Activated naive CD8-positive, alpha-beta T cell treated with anti-CD3 and anti-CD28 coated beads for 36 hours (primary cell): ENCODE measurements at regions not wholly inside any gene's neighbourhood (a gene's known extent, or its start where the extent isn't known, plus 50 kb on each side); places are given as distances from the start of the nearest gene placed in this dataset.

ENCODE experiments used
- DNase-seq: peaks from one replicate; pipeline ENCODE4 v3.0.0; 2021
- H3K27ac Mint-ChIP-seq: one replicate; pipeline ENCODE4 v1.8.0; 2022; ENCODE audit warnings: mild to moderate bottlenecking, moderate library complexity, mixed read lengths
- H3K27me3 Mint-ChIP-seq: one replicate; pipeline ENCODE4 v1.8.0; 2022; ENCODE audit warnings: mild to moderate bottlenecking, mixed read lengths
- H3K36me3 Mint-ChIP-seq: one replicate; pipeline ENCODE4 v1.8.0; 2021; ENCODE audit warnings: mild to moderate bottlenecking, mixed read lengths
- H3K4me1 Mint-ChIP-seq: one replicate; pipeline ENCODE4 v1.8.0; 2021; ENCODE audit warnings: mixed read lengths
- H3K4me3 Mint-ChIP-seq: one replicate; pipeline ENCODE4 v1.8.0; 2022; ENCODE audit warnings: mild to moderate bottlenecking, moderate library complexity, mixed read lengths
- H3K9me3 Mint-ChIP-seq: one replicate; pipeline ENCODE4 v1.8.0; 2022; ENCODE audit warnings: mixed read lengths

DNA sequence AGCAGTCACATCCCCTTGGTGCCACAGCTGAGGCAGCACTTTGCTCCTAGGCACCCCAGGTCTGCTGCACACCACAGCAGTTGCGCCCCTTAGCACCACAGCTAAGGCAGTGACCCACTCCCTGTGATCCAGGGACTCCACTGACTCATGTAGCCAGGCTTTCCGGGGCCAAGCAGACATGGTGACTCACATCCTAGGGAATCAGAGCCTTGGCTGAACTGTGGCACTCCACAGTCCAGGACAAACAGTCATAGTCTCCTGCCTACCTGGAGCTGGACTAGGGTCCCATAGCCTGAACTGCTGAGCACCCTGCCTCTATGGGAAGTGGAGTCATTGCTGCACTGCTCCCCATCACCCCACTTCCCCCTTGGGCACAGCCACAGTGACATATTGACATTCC is 338.7 kb downstream of the NPR3 start:
- no peak for DNase-seq
- no peaks in the 10 kb centered on the region for H3K4me1 Mint-ChIP-seq
- no peaks in the 10 kb centered on the region for H3K36me3 Mint-ChIP-seq
- no peak overlapping the region for H3K27ac Mint-ChIP-seq
- H3K27me3 Mint-ChIP-seq: no peaks in the 10 kb centered on the region
- no peak overlapping the region for H3K4me3 Mint-ChIP-seq
- peaks cover 14% of the 10 kb centered on the region for H3K9me3 Mint-ChIP-seq

DNA sequence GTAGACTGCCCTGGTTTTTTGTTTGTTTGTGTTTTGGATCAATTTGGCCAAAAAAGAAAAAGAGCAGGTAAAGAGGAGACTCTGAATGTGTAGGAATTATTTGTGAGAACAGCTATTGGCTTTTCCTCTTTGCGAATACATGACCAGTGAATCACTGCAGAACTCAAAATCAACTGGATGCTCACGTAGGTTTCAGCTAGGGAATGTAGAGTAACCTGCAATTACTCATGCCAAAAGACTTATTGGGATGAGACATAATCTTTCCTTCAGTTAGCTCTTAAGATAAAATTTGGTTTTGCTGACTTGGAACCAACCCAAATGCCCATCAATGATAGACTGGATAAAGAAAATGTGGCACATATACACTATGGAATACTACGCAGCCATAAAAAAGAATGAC is 348.0 kb downstream of the NPR3 start:
- H3K4me3 Mint-ChIP-seq: no peak overlapping the region
- no peak overlapping the region for H3K27ac Mint-ChIP-seq
- no peak for DNase-seq
- peaks cover 13% of the 10 kb centered on the region for H3K9me3 Mint-ChIP-seq
- no peaks in the 10 kb centered on the region for H3K4me1 Mint-ChIP-seq
- H3K27me3 Mint-ChIP-seq: no peaks in the 10 kb centered on the region
- no peaks in the 10 kb centered on the region for H3K36me3 Mint-ChIP-seq

DNA sequence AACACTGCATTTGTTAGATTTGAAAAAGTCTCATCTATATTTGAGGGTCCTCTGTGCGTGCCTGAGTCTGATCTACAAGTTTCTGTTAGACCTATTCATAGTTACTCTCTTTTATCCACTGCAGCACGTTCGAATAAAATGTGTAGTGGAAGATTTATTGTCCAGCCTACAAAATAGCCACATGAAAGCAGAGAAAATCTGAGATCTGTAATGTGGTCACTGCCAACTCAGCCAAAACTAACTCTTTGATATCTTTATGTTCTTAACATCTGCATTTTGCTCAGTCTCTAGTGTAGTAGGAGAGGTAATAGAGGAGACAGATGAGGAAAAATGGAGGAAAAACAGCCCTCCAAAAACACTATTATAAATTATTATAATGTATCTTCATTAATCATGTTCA is 354.0 kb downstream of the NPR3 start:
- H3K36me3 Mint-ChIP-seq: no peaks in the 10 kb centered on the region
- H3K4me3 Mint-ChIP-seq: no peak overlapping the region
- H3K27ac Mint-ChIP-seq: no peak overlapping the region
- H3K9me3 Mint-ChIP-seq: no peaks in the 10 kb centered on the region
- H3K27me3 Mint-ChIP-seq: no peaks in the 10 kb centered on the region
- H3K4me1 Mint-ChIP-seq: no peaks in the 10 kb centered on the region
- no peak for DNase-seq

DNA sequence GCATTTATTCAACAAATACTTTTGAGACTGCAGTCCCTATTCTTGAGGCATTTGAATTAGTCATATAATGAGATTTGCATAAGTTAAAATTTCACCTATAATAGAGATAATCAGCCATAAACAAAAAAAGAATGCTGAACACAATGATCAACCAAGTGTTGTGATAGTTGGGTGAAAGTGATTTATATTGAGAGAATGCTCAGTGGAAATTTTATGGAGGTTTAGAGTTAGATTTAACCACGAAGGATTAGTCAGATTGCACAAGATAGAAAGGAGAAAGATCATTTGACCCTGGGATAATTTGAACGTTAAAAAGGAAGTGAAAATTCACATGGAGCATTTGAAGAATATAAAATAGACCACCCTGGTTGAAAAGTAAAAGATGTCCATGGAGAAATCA is 356.2 kb downstream of the NPR3 start:
- no peaks in the 10 kb centered on the region for H3K4me1 Mint-ChIP-seq
- no peak overlapping the region for H3K27ac Mint-ChIP-seq
- no peak overlapping the region for H3K4me3 Mint-ChIP-seq
- peaks cover 1% of the 10 kb centered on the region for H3K9me3 Mint-ChIP-seq
- no peak for DNase-seq
- no peaks in the 10 kb centered on the region for H3K27me3 Mint-ChIP-seq
- no peaks in the 10 kb centered on the region for H3K36me3 Mint-ChIP-seq

DNA sequence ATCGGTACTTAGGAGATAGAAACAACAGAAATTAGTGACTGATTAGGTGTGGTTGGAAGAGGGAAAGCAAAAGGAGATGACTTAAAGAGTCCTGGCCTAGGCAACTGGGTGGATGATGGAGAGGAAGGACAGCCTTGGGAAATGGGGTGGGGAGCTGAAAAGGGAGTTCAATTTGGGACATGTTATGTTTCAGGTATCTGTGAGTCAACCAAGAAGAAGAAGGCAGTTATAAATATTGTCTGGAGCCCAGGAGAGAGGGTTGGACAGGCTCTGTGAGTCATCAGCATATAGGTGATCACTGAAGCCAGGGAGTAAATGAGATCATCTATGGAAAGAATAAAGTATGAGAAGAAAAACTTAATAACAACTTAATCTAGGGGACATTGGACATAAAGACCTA is 357.7 kb downstream of the NPR3 start:
- Mint-ChIP-seq H3K4me1 (no peaks in the 10 kb centered on the region), H3K27ac (no peak overlapping the region), H3K4me3 (no peak overlapping the region), H3K36me3 (no peaks in the 10 kb centered on the region), H3K9me3 (peaks cover 1% of the 10 kb centered on the region), H3K27me3 (no peaks in the 10 kb centered on the region)
- DNase-seq: no peak

DNA sequence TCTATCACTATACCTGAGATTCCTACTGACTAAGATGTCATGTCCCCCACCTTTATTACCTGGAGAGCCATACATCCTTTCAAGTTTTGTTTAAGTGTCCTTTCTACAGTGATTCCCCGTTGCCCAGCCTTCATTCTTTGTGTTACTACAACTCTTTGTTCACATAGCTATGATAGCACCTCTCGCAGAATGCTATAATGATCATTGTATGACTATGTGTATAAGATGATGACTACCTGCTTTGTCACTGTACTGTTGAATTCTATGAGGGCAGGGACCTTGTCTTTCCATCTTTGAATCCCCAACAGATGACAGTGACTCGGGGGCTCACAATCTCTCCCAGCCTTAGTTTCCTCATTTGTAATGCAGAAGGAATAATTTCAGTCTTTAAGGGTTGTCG is 361.2 kb downstream of the NPR3 start:
- no peak overlapping the region for H3K4me3 Mint-ChIP-seq

DNA sequence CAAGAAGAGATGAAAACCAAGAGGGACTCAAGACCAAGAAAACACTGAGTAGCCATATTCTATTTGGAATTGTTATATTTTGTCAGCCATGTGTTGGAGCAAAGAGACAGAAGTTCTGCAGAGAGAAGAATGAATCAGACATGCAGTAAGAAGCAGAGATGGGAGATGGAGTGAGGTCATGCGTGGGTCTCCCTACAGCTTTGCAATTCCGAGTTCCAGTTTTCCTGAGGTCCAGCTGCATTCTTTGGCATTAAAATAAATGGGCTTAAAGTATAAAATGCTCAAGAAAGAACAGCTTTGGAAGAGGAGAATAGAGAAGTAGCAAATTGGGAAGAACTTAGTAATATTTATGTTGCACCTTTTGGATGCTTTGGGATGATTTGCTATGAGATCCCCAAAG is 361.6 kb downstream of the NPR3 start:
- no peak overlapping the region for H3K27ac Mint-ChIP-seq
- H3K9me3 Mint-ChIP-seq: peaks cover 1% of the 10 kb centered on the region
- no peaks in the 10 kb centered on the region for H3K27me3 Mint-ChIP-seq
- H3K36me3 Mint-ChIP-seq: no peaks in the 10 kb centered on the region
- no peaks in the 10 kb centered on the region for H3K4me1 Mint-ChIP-seq
- H3K4me3 Mint-ChIP-seq: no peak overlapping the region
- DNase-seq: no peak

More for the DNA sequence above, 361.2 kb downstream of the NPR3 start:
- Mint-ChIP-seq H3K27me3 (no peaks in the 10 kb centered on the region), H3K36me3 (no peaks in the 10 kb centered on the region), H3K4me1 (no peaks in the 10 kb centered on the region), H3K27ac (no peak overlapping the region), H3K9me3 (peaks cover 1% of the 10 kb centered on the region)
- no peak for DNase-seq

DNA sequence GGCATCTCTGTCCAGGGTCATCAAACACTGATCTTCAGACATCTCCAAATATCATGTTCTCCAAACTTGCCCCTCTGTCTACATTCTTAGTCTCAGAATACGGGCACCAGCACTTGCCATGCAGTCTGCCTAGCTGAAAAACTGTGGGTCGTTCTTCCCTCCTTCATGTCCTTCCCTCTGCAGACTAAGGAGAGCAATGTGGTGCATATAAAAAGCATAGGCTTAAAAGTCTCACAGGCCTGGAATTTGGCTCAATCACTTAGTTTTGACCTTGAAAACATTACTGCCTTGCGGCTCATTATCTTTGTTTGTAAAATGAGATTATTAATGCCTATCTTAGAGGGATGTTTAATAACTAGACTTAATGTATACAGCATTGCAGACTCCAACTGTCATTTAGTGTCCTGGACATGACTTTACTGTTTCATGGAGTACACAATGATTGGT is 362.8 kb downstream of the NPR3 start:
- no peak overlapping the region for H3K27ac Mint-ChIP-seq
- H3K9me3 Mint-ChIP-seq: peaks cover 3% of the 10 kb centered on the region
- no peak for DNase-seq
- H3K4me1 Mint-ChIP-seq: no peaks in the 10 kb centered on the region
- no peaks in the 10 kb centered on the region for H3K27me3 Mint-ChIP-seq
- H3K4me3 Mint-ChIP-seq: no peak overlapping the region
- no peaks in the 10 kb centered on the region for H3K36me3 Mint-ChIP-seq

DNA sequence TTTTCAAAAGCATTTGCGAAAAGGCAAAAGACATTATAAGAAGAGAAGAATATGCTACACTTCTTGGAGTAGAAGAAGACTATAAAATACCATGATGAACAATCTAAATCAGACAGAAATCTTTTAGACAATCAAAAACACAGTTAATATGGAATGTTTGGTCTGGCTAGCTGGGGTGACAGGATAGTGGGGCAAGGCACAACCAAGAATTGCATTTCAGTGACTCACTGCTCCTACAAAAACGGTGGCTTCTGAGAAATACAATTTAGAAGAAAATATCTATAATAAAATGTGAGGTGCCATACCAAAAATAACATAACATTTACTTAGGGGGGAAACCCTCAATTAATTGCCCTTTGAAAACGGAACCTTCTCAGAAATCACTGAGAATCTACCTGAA is 363.4 kb downstream of the NPR3 start:
- Mint-ChIP-seq H3K4me1 (no peaks in the 10 kb centered on the region), H3K27ac (no peak overlapping the region), H3K36me3 (no peaks in the 10 kb centered on the region), H3K9me3 (peaks cover 3% of the 10 kb centered on the region), H3K27me3 (no peaks in the 10 kb centered on the region), H3K4me3 (no peak overlapping the region)
- no peak for DNase-seq

DNA sequence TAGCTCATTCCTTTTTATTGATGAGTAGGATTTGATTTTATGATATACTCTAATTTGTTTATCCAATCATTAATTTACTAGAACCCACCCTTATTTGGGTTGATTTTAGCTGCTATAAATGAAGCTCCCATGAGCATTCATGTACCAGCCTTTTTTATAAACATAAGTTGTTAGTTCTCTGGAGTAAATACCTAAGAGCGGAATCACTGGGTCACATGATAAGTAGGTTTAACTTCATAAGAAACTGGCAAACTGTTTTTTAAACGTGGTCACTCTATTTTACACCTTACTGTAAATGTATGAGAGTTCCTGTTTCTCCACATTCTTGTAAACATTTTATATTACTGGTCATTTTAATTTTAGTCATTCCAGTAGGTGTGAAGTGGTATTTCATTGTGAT is 364.6 kb downstream of the NPR3 start:
- Mint-ChIP-seq H3K4me3 (no peak overlapping the region), H3K27ac (no peak overlapping the region), H3K36me3 (no peaks in the 10 kb centered on the region), H3K27me3 (no peaks in the 10 kb centered on the region), H3K4me1 (no peaks in the 10 kb centered on the region), H3K9me3 (peaks cover 3% of the 10 kb centered on the region)
- DNase-seq: no peak

DNA sequence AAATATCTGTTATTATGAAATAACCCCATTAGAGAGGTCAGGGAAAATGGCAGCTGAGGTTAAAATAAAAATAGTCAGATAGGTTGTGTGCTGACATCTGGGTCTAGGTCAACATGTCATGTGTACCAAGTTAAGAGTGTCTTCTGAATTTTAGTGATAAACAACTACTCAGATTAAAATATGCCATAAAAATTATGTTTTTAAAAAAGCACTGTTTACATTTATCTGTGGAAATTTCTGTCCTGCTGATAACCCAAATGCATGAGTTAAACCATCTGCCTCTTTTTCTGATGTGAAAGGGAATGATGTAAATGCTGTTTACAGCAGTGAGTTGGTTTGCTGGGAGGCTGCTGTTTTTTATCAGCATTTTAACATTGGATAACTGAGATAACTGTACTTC is 361.2 kb upstream of the TARS1 start:
- no peak overlapping the region for H3K27ac Mint-ChIP-seq
- H3K27me3 Mint-ChIP-seq: no peaks in the 10 kb centered on the region
- no peak overlapping the region for H3K4me3 Mint-ChIP-seq
- H3K36me3 Mint-ChIP-seq: no peaks in the 10 kb centered on the region
- H3K9me3 Mint-ChIP-seq: peaks cover 4% of the 10 kb centered on the region
- H3K4me1 Mint-ChIP-seq: no peaks in the 10 kb centered on the region
- no peak for DNase-seq

DNA sequence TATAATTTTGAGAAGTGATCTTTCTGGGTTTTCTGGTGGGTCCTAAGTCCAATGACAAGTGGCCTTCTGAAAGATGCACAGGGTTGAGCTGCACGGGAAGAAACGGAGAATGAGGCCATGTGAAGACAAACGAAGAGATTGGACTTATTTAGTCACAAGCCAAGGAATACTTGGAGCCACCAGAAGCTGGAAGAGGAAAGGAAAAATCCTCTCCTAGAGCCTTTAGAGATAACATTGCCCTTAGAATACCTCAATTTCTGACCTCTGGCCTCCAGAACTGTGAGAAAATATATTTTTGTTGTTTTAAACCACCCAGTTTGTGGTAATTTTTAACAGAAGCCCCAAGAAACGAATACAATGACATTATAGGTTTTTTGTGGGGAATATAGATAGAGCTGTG is 360.5 kb upstream of the TARS1 start:
- Mint-ChIP-seq H3K27ac (no peak overlapping the region), H3K4me1 (no peaks in the 10 kb centered on the region), H3K4me3 (no peak overlapping the region), H3K9me3 (peaks cover 4% of the 10 kb centered on the region), H3K27me3 (no peaks in the 10 kb centered on the region), H3K36me3 (no peaks in the 10 kb centered on the region)
- no peak for DNase-seq

DNA sequence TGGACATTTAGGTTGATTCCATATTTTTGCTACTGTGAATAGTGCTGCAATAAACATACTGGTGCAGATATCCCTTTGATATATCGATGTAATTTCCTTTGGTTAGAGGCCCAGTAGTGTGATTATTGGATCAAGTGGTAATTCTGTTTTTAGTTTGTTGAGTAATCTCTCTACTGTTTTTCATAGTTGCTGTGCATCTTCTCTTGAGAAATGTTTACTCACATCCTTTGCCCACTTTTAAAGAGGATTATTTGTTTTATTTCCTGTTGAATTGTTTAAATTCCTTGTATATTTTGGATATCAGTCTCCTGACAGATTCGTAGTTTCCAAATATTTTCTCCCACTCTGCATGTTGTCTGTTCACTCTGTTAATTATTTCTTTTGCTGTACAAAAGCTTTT is 352.6 kb upstream of the TARS1 start:
- no peak overlapping the region for H3K27ac Mint-ChIP-seq
- no peaks in the 10 kb centered on the region for H3K36me3 Mint-ChIP-seq
- H3K4me3 Mint-ChIP-seq: no peak overlapping the region
- peaks cover 12% of the 10 kb centered on the region for H3K9me3 Mint-ChIP-seq
- H3K27me3 Mint-ChIP-seq: no peaks in the 10 kb centered on the region
- no peak for DNase-seq
- H3K4me1 Mint-ChIP-seq: no peaks in the 10 kb centered on the region

DNA sequence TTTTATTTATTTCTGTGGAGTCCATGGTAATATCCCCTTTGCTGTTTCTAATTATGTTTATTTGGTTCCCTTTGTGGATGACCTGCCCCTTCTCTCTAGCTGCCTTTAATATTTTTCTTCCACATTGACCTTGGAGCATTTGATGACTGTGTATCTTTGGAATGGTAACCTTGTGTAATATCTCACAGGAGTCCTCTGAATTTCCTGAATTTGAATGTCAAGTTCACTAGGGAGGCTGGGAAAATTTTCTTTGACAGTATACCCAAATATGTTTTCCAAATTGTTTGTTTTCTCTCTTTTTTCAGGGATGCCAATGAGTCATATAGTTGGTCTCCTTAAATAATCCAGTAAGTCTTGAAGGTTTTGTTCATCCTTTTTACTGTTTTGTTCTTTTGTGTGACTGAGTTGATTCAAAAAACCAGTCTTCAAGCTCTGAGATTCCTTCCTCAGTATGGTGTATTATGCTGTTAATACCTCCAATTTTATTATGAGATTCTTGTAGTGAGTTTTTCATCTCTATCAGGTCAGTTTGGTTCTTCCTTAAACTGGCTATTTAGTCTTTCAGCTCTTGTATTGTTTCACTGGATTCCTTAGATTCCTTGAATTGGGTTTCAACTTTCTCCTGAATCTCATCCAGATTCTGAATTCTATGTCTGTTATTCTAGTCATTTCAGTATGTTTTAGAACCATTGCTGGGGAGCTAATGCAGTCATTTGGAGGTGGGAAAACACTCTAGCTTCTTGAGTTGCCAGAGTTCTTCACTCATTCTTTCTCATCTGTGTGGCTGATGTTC is 349.0 kb upstream of the TARS1 start:
- DNase-seq: no peak
- H3K36me3 Mint-ChIP-seq: no peaks in the 10 kb centered on the region
- no peak overlapping the region for H3K27ac Mint-ChIP-seq
- peaks cover 13% of the 10 kb centered on the region for H3K9me3 Mint-ChIP-seq
- H3K4me1 Mint-ChIP-seq: no peaks in the 10 kb centered on the region
- no peak overlapping the region for H3K4me3 Mint-ChIP-seq
- H3K27me3 Mint-ChIP-seq: no peaks in the 10 kb centered on the region

DNA sequence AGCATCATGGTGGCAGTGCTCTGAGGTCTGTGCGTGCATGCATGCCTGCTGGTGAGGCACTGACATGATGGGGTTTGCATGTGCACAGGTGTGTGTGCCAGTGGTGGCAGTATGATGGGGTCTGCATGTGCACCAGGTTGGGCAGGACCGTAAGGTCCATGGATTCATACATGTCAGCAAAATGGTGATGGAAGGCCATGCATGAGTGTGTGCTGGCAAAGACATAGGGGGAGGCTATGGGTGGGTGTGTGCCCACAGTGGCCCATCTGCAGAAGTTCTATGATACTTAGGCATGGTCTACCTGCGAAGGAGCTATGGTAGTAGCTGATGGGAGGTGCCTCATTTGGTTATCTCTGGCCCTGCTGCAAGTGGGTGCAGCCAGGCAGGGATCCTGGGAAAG is 348.0 kb upstream of the TARS1 start:
- Mint-ChIP-seq H3K36me3 (no peaks in the 10 kb centered on the region), H3K4me1 (no peaks in the 10 kb centered on the region), H3K27me3 (no peaks in the 10 kb centered on the region), H3K27ac (no peak overlapping the region), H3K4me3 (no peak overlapping the region), H3K9me3 (peaks cover 13% of the 10 kb centered on the region)
- no peak for DNase-seq

DNA sequence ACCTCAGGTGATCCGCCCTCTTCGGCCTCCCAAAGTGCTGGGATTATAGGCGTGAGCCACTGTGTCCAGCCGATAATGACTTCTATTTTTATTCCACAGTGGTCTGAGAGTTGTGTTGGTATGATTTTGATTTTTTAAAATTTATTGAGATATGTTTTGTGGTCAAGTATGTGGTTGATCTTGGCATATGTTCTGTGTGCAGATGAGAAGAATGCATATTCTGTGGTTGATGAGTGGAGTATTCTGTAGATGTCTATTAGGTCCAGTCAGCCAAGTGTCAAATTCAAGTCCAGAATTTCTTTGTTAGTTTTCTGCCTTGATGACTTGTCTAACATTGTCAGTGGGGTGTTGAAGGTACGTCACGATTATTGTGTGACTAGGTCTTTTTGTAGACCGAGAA is 338.2 kb upstream of the TARS1 start:
- Mint-ChIP-seq H3K9me3 (peaks cover 16% of the 10 kb centered on the region), H3K4me3 (no peak overlapping the region), H3K27ac (no peak overlapping the region), H3K27me3 (no peaks in the 10 kb centered on the region), H3K4me1 (no peaks in the 10 kb centered on the region), H3K36me3 (no peaks in the 10 kb centered on the region)
- no peak for DNase-seq
